ENCODE measurements at regions not wholly inside any gene's neighbourhood (a gene's known extent, or its start where the extent isn't known, plus 50 kb on each side); places are given as distances from the start of the nearest gene placed in this dataset.

- peak; percentile 44 for DNase-seq (ENCODE audit: low spot score)
- intact Hi-C loops (cut with DNase I): no loop called here
These were observed 593.2 kb downstream of the BRD1 start for GRCh38 chr22:49234459-49234858.

GRCh38 chr22:49233507-49234100 is 594.1 kb downstream of the BRD1 start:
- DNase-seq (ENCODE audit: low spot score): peak; percentile 34
- intact Hi-C loops (cut with DNase I): no loop called here

GRCh38 chr22:49232319-49233067 is 595.2 kb downstream of the BRD1 start:
- intact Hi-C loops (cut with DNase I): no loop called here
- DNase-seq (ENCODE audit: low spot score): peak; percentile 70

- no peak for DNase-seq (ENCODE audit: low spot score)
- intact Hi-C loops (cut with DNase I): no loop called here
These were observed 597.5 kb downstream of the BRD1 start for GRCh38 chr22:49230194-49230577.

GRCh38 chr22:49229483-49230193 is 598.0 kb downstream of the BRD1 start:
- intact Hi-C loops (cut with DNase I): no loop called here
- DNase-seq (ENCODE audit: low spot score): peak; percentile 46

GRCh38 chr22:49228431-49229037 is 599.1 kb downstream of the BRD1 start:
- intact Hi-C loops (cut with DNase I): no loop called here
- DNase-seq (ENCODE audit: low spot score): no peak

GRCh38 chr22:49227670-49228069 is 600.0 kb downstream of the BRD1 start:
- intact Hi-C loops (cut with DNase I): no loop called here
- peak; percentile 25 for DNase-seq (ENCODE audit: low spot score)

GRCh38 chr22:49226096-49226495 is 601.6 kb downstream of the BRD1 start:
- no peak for DNase-seq (ENCODE audit: low spot score)
- intact Hi-C loops (cut with DNase I): no loop called here

- intact Hi-C loops (cut with DNase I): no loop called here
- DNase-seq (ENCODE audit: low spot score): no peak
These were observed 603.4 kb downstream of the BRD1 start for GRCh38 chr22:49224243-49224642.

GRCh38 chr22:49218142-49218541 is 609.5 kb downstream of the BRD1 start:
- peak; percentile 30 for DNase-seq (ENCODE audit: low spot score)
- intact Hi-C loops (cut with DNase I): no loop called here

GRCh38 chr22:49216579-49216978 is 611.1 kb downstream of the BRD1 start:
- peak; percentile 47 for DNase-seq (ENCODE audit: low spot score)
- intact Hi-C loops (cut with DNase I): no loop called here

- intact Hi-C loops (cut with DNase I): no loop called here
- DNase-seq (ENCODE audit: low spot score): peak; percentile 18
These were observed 611.8 kb downstream of the BRD1 start for GRCh38 chr22:49215840-49216239.

GRCh38 chr22:49214976-49215375 is 612.7 kb downstream of the BRD1 start:
- peak; percentile 65 for DNase-seq (ENCODE audit: low spot score)
- intact Hi-C loops (cut with DNase I): no loop called here

- DNase-seq (ENCODE audit: low spot score): peak; percentile 58
- intact Hi-C loops (cut with DNase I): no loop called here
These were observed 613.8 kb downstream of the BRD1 start for GRCh38 chr22:49213731-49214352.

- intact Hi-C loops (cut with DNase I): no loop called here
- DNase-seq (ENCODE audit: low spot score): peak; percentile 36
These were observed 615.2 kb downstream of the BRD1 start for GRCh38 chr22:49212466-49212865.

GRCh38 chr22:49212002-49212401 is 615.7 kb downstream of the BRD1 start:
- intact Hi-C loops (cut with DNase I): no loop called here

GRCh38 chr22:49211176-49211575 is 616.5 kb downstream of the BRD1 start:
- DNase-seq (ENCODE audit: low spot score): peak; percentile 63
- intact Hi-C loops (cut with DNase I): no loop called here

More at GRCh38 chr22:49212002-49212401, 615.7 kb downstream of the BRD1 start:
- peak; percentile 57 for DNase-seq (ENCODE audit: low spot score)

GRCh38 chr22:49210606-49211005 is 617.1 kb downstream of the BRD1 start:
- DNase-seq (ENCODE audit: low spot score): peak; percentile 36
- intact Hi-C loops (cut with DNase I): no loop called here

GRCh38 chr22:49209452-49210195 is 618.0 kb downstream of the BRD1 start:
- intact Hi-C loops (cut with DNase I): no loop called here
- peak; percentile 64 for DNase-seq (ENCODE audit: low spot score)
